Heart left ventricle (tissue), 13 donors: ENCODE measurements at regions not wholly inside any gene's neighbourhood (a gene's known extent, or its start where the extent isn't known, plus 50 kb on each side); places are given as distances from the start of the nearest gene placed in this dataset.

Experiments used
- CTCF ChIP-seq, 12 donors: fragments of 200-600 bp; sonication (generic) in 4 of 12; IDR thresholded peaks; one replicate each; pipeline versions ENCODE4 v1.5.0 to v1.8.0; 2018 to 2022; ENCODE audit warnings: antibody characterized with exemption in 12 of 12, mild to moderate bottlenecking in 5 of 12
- POLR2A ChIP-seq, 2 donors: fragments of 450-650 bp; IDR thresholded peaks; one replicate each; pipeline ENCODE4 v1.6.1; 2017; ENCODE audit warnings: antibody characterized with exemption in 2 of 2, mild to moderate bottlenecking in 2 of 2, moderate library complexity in 2 of 2
- donor health status: ischemic (EF 13 %, LVEDD 7.1; RV severe dilation, severe dysfunction).
- donor health status: DM: no; HTN: yes; CAD: no.
- donor health status: DM: no; HTN: no; CAD: no.
- donor health status: ischemic (EF 25% LVEDD 6.9; RV normal size, moderate dysfunction).
- donor health status: ischemic (EF 25% LVEDD 5.7; RV mildly dilated, moderate dysfunction).
- donor health status: ischemic (EF 35%, LVEDD 5.7; RV mildly dilated, moderate dysfunction).
- donor health status: nonischemic (EF 11% LVEDD 7.7; RV severe dilation, severe dysfunction).
- donor health status: DM: yes; HTN: yes; CAD: no.
- donor health status: PGD.
- donor health status: ischemic (EF 29% LVEDD 5.4; RV normal size, mild dysfunction).
- donor health status: nonischemic (EF 23%, LVEDD 6.1; RV moderate dilation, normal function).

GRCh38 chr17:14792746-14793145 lies 472.4 kb downstream of the PMP22 start:
- TF ChIP-seq CTCF (IDR thresholded peaks at IDR 0.05): no peak
- TF ChIP-seq POLR2A (IDR thresholded peaks at IDR 0.05): no peak
